Tibial nerve (tissue), 4 donors: ENCODE measurements at regions not wholly inside any gene's neighbourhood (a gene's known extent, or its start where the extent isn't known, plus 50 kb on each side); places are given as distances from the start of the nearest gene placed in this dataset.

Experiments used
- DNase-seq, 2 donors: peaks; one replicate each; pipeline ENCODE4 v3.0.0-alpha.2; 2019; ENCODE audit warnings: low spot score in 2 of 2
- H3K27ac ChIP-seq, 4 donors: fragments of 200-600 bp; sonication (generic) in 3 of 4; one replicate each; pipeline ENCODE4 v1.5.1; 2017 to 2019; ENCODE audit warnings: mild to moderate bottlenecking in 1 of 4
- H3K27me3 ChIP-seq, 2 donors: fragments of 200-600 bp; sonication (generic) in 1 of 2; one replicate each; pipeline versions ENCODE4 v1.5.1 to v1.6.0; 2017 to 2019
- H3K36me3 ChIP-seq, 3 donors: fragments of 200-600 bp; sonication (generic); one replicate each; pipeline ENCODE4 v1.5.1; 2018 to 2019
- H3K4me1 ChIP-seq, 4 donors: fragments of 200-600 bp; sonication (generic) in 3 of 4; one replicate each; pipeline ENCODE4 v1.5.1; 2017 to 2019
- H3K4me3 ChIP-seq, 4 donors: fragments of 200-600 bp; sonication (generic) in 3 of 4; one replicate each; pipeline ENCODE4 v1.5.1; 2017 to 2019; ENCODE audit warnings: mild to moderate bottlenecking in 1 of 4, moderate library complexity in 1 of 4
- H3K9me3 ChIP-seq, 4 donors: fragments of 200-600 bp; sonication (generic) in 3 of 4; one replicate each; pipeline ENCODE4 v1.5.1; 2017 to 2019
- CTCF ChIP-seq, 5 experiments: fragments of 200-600 bp in 3 of 5; fragments of 450-650 bp in 2 of 5; sonication (generic) in 3 of 5; IDR thresholded peaks; one replicate each; pipeline ENCODE4 v1.5.1; 2016 to 2019; ENCODE audit warnings: antibody characterized with exemption in 5 of 5, mild to moderate bottlenecking in 3 of 5, moderate library complexity in 2 of 5
- EP300 ChIP-seq, 2 donors: sonication (generic); formaldehyde crosslinking; IDR thresholded peaks; one replicate each; pipeline ENCODE4 v1.6.1; 2017; ENCODE audit warnings: antibody characterized with exemption in 2 of 2, mild to moderate bottlenecking in 1 of 2
- POLR2A ChIP-seq, 2 donors: fragments of 450-650 bp; IDR thresholded peaks; one replicate each; pipeline ENCODE4 v1.6.1; 2017; ENCODE audit warnings: antibody characterized with exemption in 2 of 2, mild to moderate bottlenecking in 2 of 2, moderate library complexity in 2 of 2
- WGBS, 2 donors: methylation state at CpG; one replicate each; pipeline ENCODE4 v1.1.5; 2018; 5-methylcytosine and 5-hydroxymethylcytosine counted together

GRCh38 chr1:218703836-218704235, 358.7 kb downstream of the TGFB2 start:
- no peak for DNase-seq
- Histone ChIP-seq H3K36me3 (no peaks in the 10 kb centered on the region), H3K27me3 (no peaks in the 10 kb centered on the region), H3K4me3 (no peak overlapping the region), H3K9me3 (no peaks in the 10 kb centered on the region), H3K4me1 (no peaks in the 10 kb centered on the region), H3K27ac (no peak overlapping the region)
- WGBS, 2 donors = 92 to 96% methylated on average over 3 of the region's 3 CpGs
- TF ChIP-seq CTCF (IDR thresholded peaks at IDR 0.05) = no peak
- TF ChIP-seq POLR2A (IDR thresholded peaks at IDR 0.05) = no peak
- TF ChIP-seq EP300 (IDR thresholded peaks at IDR 0.05) = no peak

- Histone ChIP-seq H3K4me3 (no peak overlapping the region), H3K27ac (peak overlapping the region in 2 of 4 donors; percentile 41 to 66), H3K4me1 (no peaks in the 10 kb centered on the region), H3K9me3 (no peaks in the 10 kb centered on the region), H3K27me3 (no peaks in the 10 kb centered on the region), H3K36me3 (no peaks in the 10 kb centered on the region)
- no peak for DNase-seq
- no peak for TF ChIP-seq POLR2A (IDR thresholded peaks at IDR 0.05)
- TF ChIP-seq EP300 (IDR thresholded peaks at IDR 0.05) = no peak
- no peak for TF ChIP-seq CTCF (IDR thresholded peaks at IDR 0.05)
- 93% methylated on average over 2 of the region's 2 CpGs for WGBS, 2 donors
Measured at GRCh38 chr1:218705391-218705790, 360.3 kb downstream of the TGFB2 start.

GRCh38 chr1:218705911-218706893, 361.1 kb downstream of the TGFB2 start:
- Histone ChIP-seq H3K9me3 (no peaks in the 10 kb centered on the region), H3K4me1 (no peaks in the 10 kb centered on the region), H3K27me3 (no peaks in the 10 kb centered on the region), H3K4me3 (no peak overlapping the region), H3K36me3 (no peaks in the 10 kb centered on the region), H3K27ac (peak overlapping the region in 2 of 4 donors; percentile 41 to 68)
- WGBS, 2 donors = 60% methylated on average over 7 of the region's 7 CpGs
- TF ChIP-seq EP300 (IDR thresholded peaks at IDR 0.05) = peak in 1 of 2 donors; percentile 66
- no peak for TF ChIP-seq CTCF (IDR thresholded peaks at IDR 0.05)
- DNase-seq = peak in 1 of 2 donors; percentile 31

GRCh38 chr1:218711001-218711400, 365.9 kb downstream of the TGFB2 start:
- WGBS, 2 donors = 71 to 79% methylated on average over 1 of the region's 1 CpG
- no peak overlapping the region for H3K27ac ChIP-seq

More at GRCh38 chr1:218711001-218711400, 365.9 kb downstream of the TGFB2 start:
- DNase-seq = no peak
- Histone ChIP-seq H3K9me3 (no peaks in the 10 kb centered on the region), H3K4me3 (no peak overlapping the region), H3K36me3 (no peaks in the 10 kb centered on the region), H3K27me3 (no peaks in the 10 kb centered on the region), H3K4me1 (peaks cover 0 to 3% (median 0%) of the 10 kb centered on the region in 4 donors)
- TF ChIP-seq CTCF (IDR thresholded peaks at IDR 0.05) = no peak
- TF ChIP-seq POLR2A (IDR thresholded peaks at IDR 0.05) = no peak
- no peak for TF ChIP-seq EP300 (IDR thresholded peaks at IDR 0.05)
